ENCODE measurements at regions not wholly inside any gene's neighbourhood (a gene's known extent, or its start where the extent isn't known, plus 50 kb on each side); places are given as distances from the start of the nearest gene placed in this dataset.

DNA sequence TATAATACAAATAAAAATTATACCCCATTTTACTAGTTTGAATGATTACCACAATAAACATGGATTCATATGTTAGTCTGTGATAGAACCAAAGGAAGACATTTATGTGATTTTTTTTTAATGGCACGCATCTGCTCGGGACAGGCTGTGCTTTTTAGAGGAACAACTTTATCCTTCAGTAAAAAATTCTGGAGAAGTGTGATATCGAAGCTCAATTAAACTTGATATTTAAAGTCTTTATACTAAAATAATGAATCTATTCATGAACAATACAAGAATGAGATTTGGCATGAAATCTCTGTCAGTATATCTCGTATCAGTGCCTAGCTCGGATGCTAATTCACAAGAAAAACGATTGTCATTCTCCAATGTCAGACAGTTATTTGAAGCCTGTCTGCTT lies 230.8 kb upstream of the ZNF717 start:
- no peaks in the 10 kb centered on the region for H4K20me1 ChIP-seq (ENCODE audit: control insufficient read depth, insufficient read depth)
- ChIA-PET POLR2A (interaction anchor here (0.6 kb wide), 1 partner anchor 1232 kb away, joined by 3 read pairs; no protein-coding TSS in a partner anchor), CTCF (interaction anchor here (1.2 kb wide), 1 partner anchor 10 kb away, joined by 3 read pairs; no protein-coding TSS in a partner anchor), RAD21 (ENCODE audit: unreplicated experiment) (no interaction called here), SMC1A (ENCODE audit: uncharacterized antibody, unreplicated experiment) (no interaction called here)
- H3K4me1 ChIP-seq (ENCODE audit: control insufficient read depth, insufficient read depth, low read length) = no peaks in the 10 kb centered on the region
- H3K27me3 ChIP-seq (replicated peaks in 1 of 2; ENCODE audit: control insufficient read depth in 2 of 2, insufficient read depth in 2 of 2, low read length in 1 of 2) = no peaks in the 10 kb centered on the region
- no peak overlapping the region for H3K4me2 ChIP-seq (ENCODE audit: control insufficient read depth, insufficient read depth)
- 37% methylated on average over 6 of the region's 6 CpGs for WGBS (ENCODE audit: insufficient coverage, insufficient replicate concordance, low lambda C conversion rate, missing lambda C conversion rate)
- ATAC-seq (no peak), FAIRE-seq (no peak), DNase-seq (ENCODE audit: low read depth, low spot score) (no peak)
- H3K4me3 ChIP-seq = no peak overlapping the region
- no peaks in the 10 kb centered on the region for H3K9me3 ChIP-seq (replicated peaks; ENCODE audit: control insufficient read depth, insufficient read depth, low read length)
- no peak overlapping the region for H3K27ac ChIP-seq (ENCODE audit: control insufficient read depth, insufficient read depth)
- H2AFZ ChIP-seq (ENCODE audit: control insufficient read depth, low read depth, low read length) = no peak overlapping the region
- no peak overlapping the region for H3K9ac ChIP-seq (ENCODE audit: control insufficient read depth, insufficient read depth, low read length)
- in situ Hi-C loops (cut with MboI) (no loop called here), intact Hi-C loops (cut with micrococcal nuclease; ENCODE audit: unreplicated experiment) (no loop called here)
- no TSS peak for BruUV-seq (replicated peaks)
- TF ChIP-seq KLF5 (IDR thresholded peaks at IDR 0.05; ENCODE audit: partially characterized antibody) = no peak
- TF ChIP-seq ZNF384 (IDR thresholded peaks at IDR 0.05; ENCODE audit: borderline replicate concordance, low read depth, low read length) = no peak
- TF ChIP-seq KAT2A (conservative IDR thresholded peaks at IDR 0.05; ENCODE audit: control insufficient read depth, low read depth, low read length) = no peak
- no peak for TF ChIP-seq ZBED1 (IDR thresholded peaks at IDR 0.05; ENCODE audit: borderline replicate concordance)
- TF ChIP-seq RB1 (IDR thresholded peaks at IDR 0.05; ENCODE audit: borderline replicate concordance) = no peak
- no peak for TF ChIP-seq CBFB (IDR thresholded peaks at IDR 0.05; ENCODE audit: low read depth)
- TF ChIP-seq SREBF2 (IDR thresholded peaks at IDR 0.05; ENCODE audit: low read length) = no peak
- TF ChIP-seq CBX5 (IDR thresholded peaks at IDR 0.05; ENCODE audit: low read depth) = no peak
- no peak for TF ChIP-seq CHD4 (IDR thresholded peaks at IDR 0.05)
- no peak for TF ChIP-seq SIN3A (IDR thresholded peaks at IDR 0.05; ENCODE audit: low read depth, low read length)
- TF ChIP-seq BRCA1 (IDR thresholded peaks at IDR 0.05; ENCODE audit: low read depth, low read length) = no peak
- H3K79me2 ChIP-seq (ENCODE audit: control insufficient read depth, insufficient read depth, low read length) = no peaks in the 10 kb centered on the region
- no peaks in the 10 kb centered on the region for H3K36me3 ChIP-seq (ENCODE audit: control insufficient read depth in 2 of 2, insufficient read depth in 2 of 2, low read length in 1 of 2)
